Panc1 (cell line): ENCODE measurements at regions not wholly inside any gene's neighbourhood (a gene's known extent, or its start where the extent isn't known, plus 50 kb on each side); places are given as distances from the start of the nearest gene placed in this dataset.

Source experiments
- ATAC-seq: fragments of 200-7000 bp; cut with Tn5 transposase; 2 replicates; pipeline ENCODE4 v1.9.1; 2020; ENCODE audit warnings: mild to moderate bottlenecking, moderate library complexity
- BruUV-seq: library from RNA; stranded (reverse); fragments of 400-500 nt; replicated peaks from 2 replicates; lab custom pipeline; 2021; lab: Mats Ljungman, UMichigan
- CTCF ChIA-PET: fragments of 300-600 bp; sonication (Branson Sonifier 250); formaldehyde crosslinking; loops from one replicate; lab custom pipeline; 2022; ENCODE audit warnings: antibody characterized with exemption; lab: Charles Lee
- POLR2A ChIA-PET: fragments of 300-600 bp; sonication (Branson Sonifier 250); formaldehyde crosslinking; loops from one replicate; lab custom pipeline; 2022; ENCODE audit warnings: antibody characterized with exemption; lab: Charles Lee
- DNase-seq: peaks from one replicate; pipeline ENCODE4 v3.0.0-alpha.2; 2010; ENCODE audit warnings: low read depth, low spot score
- H3K27ac ChIP-seq: 2 replicates; pipeline ENCODE4 v1.5.1; 2011; ENCODE audit warnings: mild to moderate bottlenecking, low read length, inconsistent platforms
- H3K27me3 ChIP-seq: fragments of 200-500 bp; sonication (Bioruptor generic); 2 replicates; pipeline ENCODE4 v1.6.0; 2014; ENCODE audit warnings: low read length, inconsistent platforms; ENCODE audit not compliant: control insufficient read depth, insufficient read depth
- H3K36me3 ChIP-seq: fragments of 200-500 bp; sonication (Bioruptor generic); 2 replicates; pipeline ENCODE4 v1.5.1; 2014; ENCODE audit warnings: inconsistent platforms, mild to moderate bottlenecking, low read length, moderate library complexity; ENCODE audit not compliant: control insufficient read depth, insufficient read depth
- H3K4me1 ChIP-seq: 2 replicates; pipeline ENCODE4 v1.5.1; 2011; ENCODE audit warnings: inconsistent platforms, mild to moderate bottlenecking, low read length, moderate library complexity; ENCODE audit not compliant: control insufficient read depth, insufficient read depth
- H3K4me3 ChIP-seq, 2 experiments: 2 replicates each; pipeline ENCODE4 v1.5.1; 2011 to 2012; ENCODE audit warnings: low read depth in 2 of 2, low read length in 2 of 2, mild to moderate bottlenecking in 2 of 2, inconsistent platforms in 1 of 2, moderate library complexity in 1 of 2
- H3K9me3 ChIP-seq: fragments of 200-500 bp; sonication (Bioruptor generic); 2 replicates; pipeline ENCODE4 v1.5.1; 2014; ENCODE audit warnings: low read depth, mild to moderate bottlenecking, inconsistent platforms, low read length, moderate library complexity; ENCODE audit not compliant: control insufficient read depth, insufficient read depth
- POLR2AphosphoS5 ChIP-seq: IDR thresholded peaks from 2 replicates; pipeline ENCODE4 v1.6.1; 2012; ENCODE audit warnings: mild to moderate bottlenecking, low read depth, low read length, moderate library complexity
- SIN3A ChIP-seq: IDR thresholded peaks from 2 replicates; pipeline ENCODE4 v1.6.1; 2012; ENCODE audit warnings: low read depth, mild to moderate bottlenecking, low read length, moderate library complexity, borderline replicate concordance; ENCODE audit not compliant: insufficient read depth
- TCF7L2 ChIP-seq: IDR thresholded peaks from 2 replicates; pipeline ENCODE4 v1.6.1; 2011; ENCODE audit warnings: mild to moderate bottlenecking, low read depth, low read length, inconsistent platforms
- in situ Hi-C: cut with HindIII; loops from 2 replicates; pipeline ENCODE4 v1.10.0; 2016; ENCODE audit warnings: low sequenced_read_pairs, low pct_unique_long_range_greater_than_20kb
- intact Hi-C: fragments of 100-400 bp; cut with micrococcal nuclease; formaldehyde crosslinking; loops from one replicate; pipeline ENCODE4 v1.10.0; 2022; ENCODE audit not compliant: unreplicated experiment
- TF ChIP-seq, protein P1 (sequence below), 2 experiments: IDR thresholded peaks; 2 replicates each; pipeline ENCODE4 v1.6.1; 2011 to 2012; ENCODE audit warnings: low read depth in 2 of 2, control low read depth in 1 of 2, low read length in 1 of 2, mild to moderate bottlenecking in 1 of 2, moderate library complexity in 1 of 2; ENCODE audit not compliant: insufficient read depth in 1 of 2
- TF ChIP-seq, protein P2 (sequence below): fragments of 450-650 bp; IDR thresholded peaks from 2 replicates; pipeline ENCODE4 v1.5.1; 2017; ENCODE audit warnings: mild to moderate bottlenecking

DNA sequence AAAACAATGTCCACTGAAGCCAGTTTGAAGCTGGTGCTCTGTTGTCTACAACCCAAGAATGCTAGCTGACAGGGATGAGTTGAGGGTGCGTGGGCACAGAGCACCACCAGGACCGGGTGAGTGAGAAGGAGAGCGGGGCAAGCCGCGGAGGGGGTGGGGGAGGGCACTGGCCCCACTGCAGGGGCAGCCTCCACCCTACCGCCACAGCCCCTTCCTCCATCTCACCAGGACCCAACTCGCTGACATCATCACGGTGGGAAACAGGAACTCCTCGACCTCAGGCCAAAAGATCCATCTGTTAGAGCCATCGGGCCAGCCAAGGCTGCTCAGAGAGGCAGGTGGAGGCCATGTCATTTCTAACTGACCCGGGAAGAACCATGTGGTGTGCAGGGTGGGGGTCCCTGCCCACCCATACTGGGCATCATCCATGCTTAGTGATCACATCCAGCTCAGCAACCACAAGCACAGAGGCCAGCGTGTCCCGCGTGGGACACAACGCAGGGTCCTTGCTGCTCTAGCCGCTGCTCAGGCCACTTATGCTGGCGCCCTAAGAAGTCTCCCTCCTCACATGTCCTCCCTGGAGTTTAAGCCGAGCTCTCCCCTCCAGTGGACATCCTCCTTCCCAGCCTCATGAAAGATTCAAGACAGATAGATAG, 57.6 kb upstream of the GATA2 start:
- DNase-seq (no peak), ATAC-seq (no peak)
- TF ChIP-seq SIN3A (no peak), POLR2AphosphoS5 (no peak), TCF7L2 (no peak)
- TF ChIP-seq, protein P1, sequence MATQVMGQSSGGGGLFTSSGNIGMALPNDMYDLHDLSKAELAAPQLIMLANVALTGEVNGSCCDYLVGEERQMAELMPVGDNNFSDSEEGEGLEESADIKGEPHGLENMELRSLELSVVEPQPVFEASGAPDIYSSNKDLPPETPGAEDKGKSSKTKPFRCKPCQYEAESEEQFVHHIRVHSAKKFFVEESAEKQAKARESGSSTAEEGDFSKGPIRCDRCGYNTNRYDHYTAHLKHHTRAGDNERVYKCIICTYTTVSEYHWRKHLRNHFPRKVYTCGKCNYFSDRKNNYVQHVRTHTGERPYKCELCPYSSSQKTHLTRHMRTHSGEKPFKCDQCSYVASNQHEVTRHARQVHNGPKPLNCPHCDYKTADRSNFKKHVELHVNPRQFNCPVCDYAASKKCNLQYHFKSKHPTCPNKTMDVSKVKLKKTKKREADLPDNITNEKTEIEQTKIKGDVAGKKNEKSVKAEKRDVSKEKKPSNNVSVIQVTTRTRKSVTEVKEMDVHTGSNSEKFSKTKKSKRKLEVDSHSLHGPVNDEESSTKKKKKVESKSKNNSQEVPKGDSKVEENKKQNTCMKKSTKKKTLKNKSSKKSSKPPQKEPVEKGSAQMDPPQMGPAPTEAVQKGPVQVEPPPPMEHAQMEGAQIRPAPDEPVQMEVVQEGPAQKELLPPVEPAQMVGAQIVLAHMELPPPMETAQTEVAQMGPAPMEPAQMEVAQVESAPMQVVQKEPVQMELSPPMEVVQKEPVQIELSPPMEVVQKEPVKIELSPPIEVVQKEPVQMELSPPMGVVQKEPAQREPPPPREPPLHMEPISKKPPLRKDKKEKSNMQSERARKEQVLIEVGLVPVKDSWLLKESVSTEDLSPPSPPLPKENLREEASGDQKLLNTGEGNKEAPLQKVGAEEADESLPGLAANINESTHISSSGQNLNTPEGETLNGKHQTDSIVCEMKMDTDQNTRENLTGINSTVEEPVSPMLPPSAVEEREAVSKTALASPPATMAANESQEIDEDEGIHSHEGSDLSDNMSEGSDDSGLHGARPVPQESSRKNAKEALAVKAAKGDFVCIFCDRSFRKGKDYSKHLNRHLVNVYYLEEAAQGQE (IDR thresholded peaks at IDR 0.05; ENCODE audit: insufficient read depth in 1 of 2, low read depth in 2 of 2, low read length in 1 of 2) = no peak
- TF ChIP-seq, protein P2, sequence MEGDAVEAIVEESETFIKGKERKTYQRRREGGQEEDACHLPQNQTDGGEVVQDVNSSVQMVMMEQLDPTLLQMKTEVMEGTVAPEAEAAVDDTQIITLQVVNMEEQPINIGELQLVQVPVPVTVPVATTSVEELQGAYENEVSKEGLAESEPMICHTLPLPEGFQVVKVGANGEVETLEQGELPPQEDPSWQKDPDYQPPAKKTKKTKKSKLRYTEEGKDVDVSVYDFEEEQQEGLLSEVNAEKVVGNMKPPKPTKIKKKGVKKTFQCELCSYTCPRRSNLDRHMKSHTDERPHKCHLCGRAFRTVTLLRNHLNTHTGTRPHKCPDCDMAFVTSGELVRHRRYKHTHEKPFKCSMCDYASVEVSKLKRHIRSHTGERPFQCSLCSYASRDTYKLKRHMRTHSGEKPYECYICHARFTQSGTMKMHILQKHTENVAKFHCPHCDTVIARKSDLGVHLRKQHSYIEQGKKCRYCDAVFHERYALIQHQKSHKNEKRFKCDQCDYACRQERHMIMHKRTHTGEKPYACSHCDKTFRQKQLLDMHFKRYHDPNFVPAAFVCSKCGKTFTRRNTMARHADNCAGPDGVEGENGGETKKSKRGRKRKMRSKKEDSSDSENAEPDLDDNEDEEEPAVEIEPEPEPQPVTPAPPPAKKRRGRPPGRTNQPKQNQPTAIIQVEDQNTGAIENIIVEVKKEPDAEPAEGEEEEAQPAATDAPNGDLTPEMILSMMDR = no peak
- no TSS peak for BruUV-seq
- intact Hi-C loops = no loop called here
- 0 out of 2 replicates have a peak, but pooled peaks cover 3% of the 10 kb centered on the region for H3K4me1 ChIP-seq
- H3K9me3 ChIP-seq = no peaks in the 10 kb centered on the region
- H3K36me3 ChIP-seq = no peaks in the 10 kb centered on the region
- in situ Hi-C loops = no loop called here
- no peak overlapping the region for H3K4me3 ChIP-seq
- no peak overlapping the region for H3K27ac ChIP-seq
- no peaks in the 10 kb centered on the region for H3K27me3 ChIP-seq
- ChIA-PET CTCF (no interaction called here), POLR2A (no interaction called here)

DNA sequence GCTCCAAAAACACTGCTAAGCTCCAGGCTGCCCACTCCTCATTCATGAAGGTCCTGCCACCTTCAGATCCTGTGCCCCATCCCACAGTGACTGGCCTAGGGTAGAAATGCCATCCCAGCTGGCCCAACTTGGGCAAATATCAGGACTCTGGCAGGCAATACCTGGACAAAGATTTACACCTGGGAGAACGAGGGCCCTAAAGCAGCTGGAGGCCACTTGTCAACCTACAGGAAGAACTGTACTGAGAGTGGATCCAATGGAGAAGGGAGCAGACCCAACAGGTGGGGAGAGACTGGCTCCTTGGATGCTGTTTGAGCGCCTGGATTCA, 57.1 kb upstream of the GATA2 start:
- no peak for TF ChIP-seq SIN3A
- TF ChIP-seq TCF7L2 = no peak
- no peak for TF ChIP-seq POLR2AphosphoS5
- TF ChIP-seq, protein P1 (IDR thresholded peaks at IDR 0.05; ENCODE audit: insufficient read depth in 1 of 2, low read depth in 2 of 2, low read length in 1 of 2) = no peak
- TF ChIP-seq, protein P2 = no peak
- in situ Hi-C loops (no loop called here), intact Hi-C loops (no loop called here)
- Histone ChIP-seq H3K4me3 (no peak overlapping the region), H3K27me3 (no peaks in the 10 kb centered on the region), H3K4me1 (0 out of 2 replicates have a peak, but pooled peaks cover 3% of the 10 kb centered on the region), H3K9me3 (no peaks in the 10 kb centered on the region), H3K36me3 (no peaks in the 10 kb centered on the region), H3K27ac (no peak overlapping the region)
- no TSS peak for BruUV-seq
- ChIA-PET CTCF (no interaction called here), POLR2A (no interaction called here)
- DNase-seq = no peak
- ATAC-seq = no peak
